ENCODE measurements at regions not wholly inside any gene's neighbourhood (a gene's known extent, or its start where the extent isn't known, plus 50 kb on each side); places are given as distances from the start of the nearest gene placed in this dataset.

GRCh38 chr10:21019436-21019835, 122.3 kb upstream of the NEBL start:
- no peak for TF ChIP-seq CTCF (IDR thresholded peaks at IDR 0.05)
- no peak for TF ChIP-seq POLR2A (IDR thresholded peaks at IDR 0.05)
